Activated CD8-positive, alpha-beta T cell treated with anti-CD3 and anti-CD28 coated beads for 36 hours (primary cell): ENCODE measurements at regions not wholly inside any gene's neighbourhood (a gene's known extent, or its start where the extent isn't known, plus 50 kb on each side); places are given as distances from the start of the nearest gene placed in this dataset.

Experiments used
- ATAC-seq: fragments of 200-7000 bp; cut with Tn5 transposase; one replicate; pipeline ENCODE4 v1.10.0; 2021; ENCODE audit warnings: mild to moderate bottlenecking, moderate library complexity
- CTCF ChIA-PET: fragments of 350-600 bp; sonication (Branson Sonifier 250); formaldehyde crosslinking; loops from one replicate; lab custom pipeline; 2021; ENCODE audit warnings: antibody characterized with exemption; lab: Charles Lee
- POLR2A ChIA-PET: fragments of 350-600 bp; sonication (Branson Sonifier 250); formaldehyde crosslinking; loops from one replicate; lab custom pipeline; 2021; ENCODE audit warnings: antibody characterized with exemption; lab: Charles Lee
- DNase-seq: peaks from one replicate; pipeline ENCODE4 v3.0.0-alpha.2; 2020
- H3K27ac Mint-ChIP-seq: one replicate; pipeline ENCODE4 v1.8.0; 2021; ENCODE audit warnings: mild to moderate bottlenecking, mixed read lengths
- H3K27me3 Mint-ChIP-seq: one replicate; pipeline ENCODE4 v1.8.0; 2021; ENCODE audit warnings: mixed read lengths
- H3K36me3 Mint-ChIP-seq: one replicate; pipeline ENCODE4 v1.8.0; 2021; ENCODE audit warnings: low read depth, mixed read lengths
- H3K4me1 Mint-ChIP-seq: one replicate; pipeline ENCODE4 v1.8.0; 2021; ENCODE audit warnings: low read depth, mixed read lengths
- H3K4me3 Mint-ChIP-seq: one replicate; pipeline ENCODE4 v1.8.0; 2021; ENCODE audit warnings: mild to moderate bottlenecking, moderate library complexity, mixed read lengths
- H3K9me3 Mint-ChIP-seq: one replicate; pipeline ENCODE4 v1.8.0; 2021; ENCODE audit warnings: mixed read lengths
- CTCF ChIP-seq: fragments of 200-600 bp; IDR thresholded peaks from one replicate; pipeline ENCODE4 v1.8.0; 2022; ENCODE audit warnings: antibody characterized with exemption, mild to moderate bottlenecking
- intact Hi-C: fragments of 100-400 bp; cut with micrococcal nuclease; formaldehyde crosslinking; loops from one replicate; pipeline ENCODE4 v1.10.0; 2022

GRCh38 chr13:106799781-106800335 lies 231.9 kb upstream of the ARGLU1 start:
- no peak for TF ChIP-seq CTCF

GRCh38 chr13:106797081-106797640 lies 229.2 kb upstream of the ARGLU1 start:
- ChIA-PET POLR2A (no interaction called here), CTCF (no interaction called here)
- H3K4me3 Mint-ChIP-seq: no peak overlapping the region
- intact Hi-C loops: no loop called here
- H3K27me3 Mint-ChIP-seq: peaks cover 10% of the 10 kb centered on the region
- H3K27ac Mint-ChIP-seq: no peak overlapping the region
- H3K4me1 Mint-ChIP-seq: peaks cover 3% of the 10 kb centered on the region
- no peak for TF ChIP-seq CTCF
- ATAC-seq (no peak), DNase-seq (no peak)
- no peaks in the 10 kb centered on the region for H3K9me3 Mint-ChIP-seq
- no peaks in the 10 kb centered on the region for H3K36me3 Mint-ChIP-seq

More at GRCh38 chr13:106799781-106800335, 231.9 kb upstream of the ARGLU1 start:
- Mint-ChIP-seq H3K27me3 (peaks cover 5% of the 10 kb centered on the region), H3K4me1 (peaks cover 3% of the 10 kb centered on the region), H3K4me3 (no peak overlapping the region), H3K36me3 (no peaks in the 10 kb centered on the region), H3K9me3 (no peaks in the 10 kb centered on the region), H3K27ac (no peak overlapping the region)
- ChIA-PET POLR2A (no interaction called here), CTCF (no interaction called here)
- ATAC-seq: no peak
- intact Hi-C loops: no loop called here
- no peak for DNase-seq

- DNase-seq (no peak), ATAC-seq (no peak)
- no peaks in the 10 kb centered on the region for H3K9me3 Mint-ChIP-seq
- H3K36me3 Mint-ChIP-seq: no peaks in the 10 kb centered on the region
- intact Hi-C loops: no loop called here
- H3K27ac Mint-ChIP-seq: no peak overlapping the region
- ChIA-PET CTCF (no interaction called here), POLR2A (no interaction called here)
- H3K27me3 Mint-ChIP-seq: peaks cover 8% of the 10 kb centered on the region
- TF ChIP-seq CTCF: no peak
- H3K4me1 Mint-ChIP-seq: peaks cover 3% of the 10 kb centered on the region
- H3K4me3 Mint-ChIP-seq: peak overlapping the region; percentile 31
Measured at GRCh38 chr13:106796280-106797047, 228.5 kb upstream of the ARGLU1 start.

- ATAC-seq (no peak), DNase-seq (peak; percentile 1)
- intact Hi-C loops: no loop called here
- POLR2A ChIA-PET: no interaction called here
- H3K36me3 Mint-ChIP-seq: no peaks in the 10 kb centered on the region
- no peak for TF ChIP-seq CTCF
- H3K9me3 Mint-ChIP-seq: no peaks in the 10 kb centered on the region
- H3K27ac Mint-ChIP-seq: no peak overlapping the region
- peak overlapping the region; percentile 31 for H3K4me3 Mint-ChIP-seq
- CTCF ChIA-PET: no interaction called here
- peaks cover 3% of the 10 kb centered on the region for H3K4me1 Mint-ChIP-seq
- H3K27me3 Mint-ChIP-seq: peaks cover 8% of the 10 kb centered on the region
Measured at GRCh38 chr13:106795847-106796246, 227.9 kb upstream of the ARGLU1 start.

GRCh38 chr13:106794117-106794516 lies 226.2 kb upstream of the ARGLU1 start:
- Mint-ChIP-seq H3K36me3 (no peaks in the 10 kb centered on the region), H3K27me3 (peaks cover 8% of the 10 kb centered on the region), H3K4me1 (peaks cover 3% of the 10 kb centered on the region), H3K9me3 (no peaks in the 10 kb centered on the region), H3K27ac (no peak overlapping the region), H3K4me3 (no peak overlapping the region)
- ChIA-PET POLR2A (no interaction called here), CTCF (no interaction called here)
- TF ChIP-seq CTCF: no peak
- DNase-seq (no peak), ATAC-seq (no peak)
- intact Hi-C loops: no loop called here
